ENCODE measurements at regions not wholly inside any gene's neighbourhood (a gene's known extent, or its start where the extent isn't known, plus 50 kb on each side); places are given as distances from the start of the nearest gene placed in this dataset.
A peak's percentile ranks its signal among the peaks of the same experiment; 100 is the strongest.
"Not testable (repeated sequence)": the region's sequence is repeated elsewhere in the genome, so short reads cannot be mapped to it uniquely, and the experiment has no call there.

- DNase-seq = no peak
Measured at GRCh38 chr7:10355816-10356215, 617.9 kb upstream of the PHF14 start.

GRCh38 chr7:10360050-10360449 lies 613.6 kb upstream of the PHF14 start:
- DNase-seq = no peak

- no peak for DNase-seq
Measured at GRCh38 chr7:10401793-10402192, 571.9 kb upstream of the PHF14 start.

GRCh38 chr7:10412422-10413019 lies 561.2 kb upstream of the PHF14 start:
- peak; percentile 26 for DNase-seq

GRCh38 chr7:10418985-10419384 lies 554.7 kb upstream of the PHF14 start:
- no peak for DNase-seq

GRCh38 chr7:10429031-10429430 lies 544.6 kb upstream of the PHF14 start:
- DNase-seq = no peak

GRCh38 chr7:10429511-10429910 lies 544.2 kb upstream of the PHF14 start:
- no peak for DNase-seq

GRCh38 chr7:10436302-10436701 lies 537.4 kb upstream of the PHF14 start:
- no peak for DNase-seq

- no peak for DNase-seq
Measured at GRCh38 chr7:10439027-10439426, 534.6 kb upstream of the PHF14 start.

GRCh38 chr7:10455936-10456335 lies 517.7 kb upstream of the PHF14 start:
- no peak for DNase-seq

GRCh38 chr7:10460474-10460873 lies 513.2 kb upstream of the PHF14 start:
- DNase-seq = no peak

GRCh38 chr7:10463701-10464100 lies 510.0 kb upstream of the PHF14 start:
- DNase-seq = no peak

- DNase-seq = not testable (repeated sequence)
Measured at GRCh38 chr7:10465536-10465935, 508.1 kb upstream of the PHF14 start.

- DNase-seq = no peak
Measured at GRCh38 chr7:10468908-10469307, 504.8 kb upstream of the PHF14 start.

- DNase-seq = no peak
Measured at GRCh38 chr7:10469476-10469875, 504.2 kb upstream of the PHF14 start.

GRCh38 chr7:10471280-10472058 lies 502.2 kb upstream of the PHF14 start:
- no peak for DNase-seq

- no peak for DNase-seq
Measured at GRCh38 chr7:10472115-10472514, 501.6 kb upstream of the PHF14 start.

GRCh38 chr7:10473569-10473968 lies 500.1 kb upstream of the PHF14 start:
- no peak for DNase-seq

- no peak for DNase-seq
Measured at GRCh38 chr7:10474048-10474447, 499.6 kb upstream of the PHF14 start.

- no peak for DNase-seq
Measured at GRCh38 chr7:10475940-10476641, 497.6 kb upstream of the PHF14 start.

GRCh38 chr7:10476642-10477041 lies 497.0 kb upstream of the PHF14 start:
- DNase-seq = no peak

- DNase-seq = no peak
Measured at GRCh38 chr7:10483671-10484070, 490.0 kb upstream of the PHF14 start.

- no peak for DNase-seq
Measured at GRCh38 chr7:10484767-10485166, 488.9 kb upstream of the PHF14 start.

Measured in activated CD4-positive, alpha-beta T cell treated with anti-CD3 and anti-CD28 coated beads for 48 hours (primary cell).